Fibroblast of skin of left biceps (primary cell): ENCODE measurements at regions not wholly inside any gene's neighbourhood (a gene's known extent, or its start where the extent isn't known, plus 50 kb on each side); places are given as distances from the start of the nearest gene placed in this dataset.
"Not testable (repeated sequence)": the region's sequence is repeated elsewhere in the genome, so short reads cannot be mapped to it uniquely, and the experiment has no call there.

Experiments used
- DNase-seq, 2 experiments: peaks; one replicate each; pipeline ENCODE4 v3.0.0-alpha.2; 2013; ENCODE audit warnings: low read depth in 2 of 2

DNA sequence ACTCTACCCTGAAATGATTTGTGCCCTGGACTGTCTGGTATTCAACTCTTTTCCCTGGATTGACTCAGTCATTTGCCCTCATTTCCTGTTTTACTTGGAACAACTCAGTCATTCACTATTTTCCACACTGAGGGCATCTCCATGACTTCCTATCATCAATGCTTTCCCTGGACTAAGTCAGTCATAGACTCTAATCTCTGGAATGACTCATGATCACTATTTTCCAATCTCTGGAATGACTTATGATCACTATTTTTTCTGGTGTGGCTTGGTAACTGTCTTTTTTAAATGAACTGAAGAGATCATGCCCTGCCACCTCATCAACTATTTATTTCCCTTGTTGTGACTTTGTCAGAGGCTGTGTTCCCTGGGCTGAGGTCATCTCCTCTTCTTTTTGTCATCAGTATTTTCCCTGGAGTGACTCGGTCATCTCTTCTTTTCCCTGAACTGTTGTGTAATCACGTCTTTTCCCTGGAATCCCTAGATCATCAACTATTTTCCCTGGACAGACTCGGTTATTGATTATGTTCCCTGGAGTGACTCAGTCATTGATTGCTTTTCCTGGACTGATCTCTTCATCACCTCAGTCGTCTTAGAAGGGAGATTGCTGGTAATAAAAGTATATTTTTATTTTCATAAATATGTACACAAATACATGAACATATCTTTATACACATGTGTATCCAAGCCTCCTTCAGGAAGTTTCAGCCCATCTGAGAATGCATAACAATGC, 327.1 kb upstream of the VCX start:
- no peak for DNase-seq

DNA sequence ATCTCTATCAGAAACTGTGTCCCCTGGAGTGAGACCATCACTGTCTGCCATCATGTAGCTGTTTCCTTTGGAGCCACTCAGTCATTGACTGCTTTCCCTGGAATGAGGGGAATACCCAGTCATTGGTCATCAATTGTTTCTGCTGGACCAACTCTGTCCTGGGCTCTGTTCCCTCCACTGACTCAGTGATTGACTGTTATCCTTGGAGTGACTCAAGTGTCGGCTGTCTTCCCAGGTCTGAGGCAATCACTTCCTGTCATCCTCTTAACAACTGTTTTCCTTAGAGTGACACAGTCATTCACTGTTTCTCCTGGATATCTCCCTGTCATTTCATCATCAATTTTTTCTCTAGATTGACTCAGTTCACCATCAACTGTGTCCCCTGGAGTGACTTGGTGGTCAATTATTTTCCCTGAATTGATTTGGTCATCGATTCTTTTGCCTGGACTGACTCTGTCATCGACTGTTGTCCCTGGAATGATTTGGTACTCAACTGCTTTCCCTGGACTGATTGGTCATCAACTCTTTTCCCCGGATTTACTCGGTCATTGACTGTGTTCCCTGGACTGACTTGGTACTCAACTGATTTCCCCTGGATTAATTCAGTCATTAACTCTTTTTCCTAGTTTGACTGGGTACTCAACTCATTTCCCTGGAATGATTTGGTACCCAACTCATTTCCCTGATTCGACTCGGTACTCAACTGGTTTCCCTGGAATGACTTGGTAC, 327.9 kb upstream of the VCX start:
- DNase-seq: no peak

DNA sequence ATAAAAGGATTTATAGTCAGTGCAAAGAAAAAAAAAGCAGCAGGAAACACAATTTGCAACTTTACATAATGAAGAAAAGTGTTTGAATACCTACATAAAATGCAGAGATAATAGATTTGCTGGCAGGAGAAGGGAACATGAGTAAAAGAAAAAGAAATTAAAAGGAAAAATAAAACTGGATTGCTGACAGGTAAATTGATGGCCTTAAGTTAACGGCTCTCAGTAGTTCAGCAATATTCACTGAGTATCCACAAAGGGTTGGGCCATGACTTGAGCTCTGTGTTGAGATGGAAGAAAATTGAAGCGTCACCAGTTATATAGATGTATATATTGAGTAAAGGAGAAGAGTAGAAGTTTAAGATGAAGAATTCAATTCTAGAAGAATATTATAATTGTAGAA, 330.1 kb upstream of the VCX start:
- no peak for DNase-seq

DNA sequence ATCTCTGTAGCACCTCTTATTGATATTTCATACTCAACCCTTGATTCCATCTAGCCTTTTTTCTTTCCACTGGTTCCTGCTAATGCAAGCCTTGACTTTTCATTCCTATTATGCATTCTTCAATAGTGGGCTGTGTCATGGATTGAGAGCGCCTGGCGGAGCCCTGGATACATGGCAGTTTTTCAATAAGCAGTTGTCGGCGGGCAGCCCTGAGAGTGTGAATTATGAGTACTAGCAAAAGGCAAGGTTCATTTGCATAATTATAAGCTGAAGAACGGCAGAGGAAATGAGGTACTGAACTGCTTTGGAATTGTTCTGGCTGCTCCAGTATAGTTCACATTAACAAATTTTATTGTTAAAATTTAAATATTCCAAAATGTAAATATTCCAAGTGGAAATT, 339.7 kb upstream of the VCX start:
- no peak for DNase-seq

DNA sequence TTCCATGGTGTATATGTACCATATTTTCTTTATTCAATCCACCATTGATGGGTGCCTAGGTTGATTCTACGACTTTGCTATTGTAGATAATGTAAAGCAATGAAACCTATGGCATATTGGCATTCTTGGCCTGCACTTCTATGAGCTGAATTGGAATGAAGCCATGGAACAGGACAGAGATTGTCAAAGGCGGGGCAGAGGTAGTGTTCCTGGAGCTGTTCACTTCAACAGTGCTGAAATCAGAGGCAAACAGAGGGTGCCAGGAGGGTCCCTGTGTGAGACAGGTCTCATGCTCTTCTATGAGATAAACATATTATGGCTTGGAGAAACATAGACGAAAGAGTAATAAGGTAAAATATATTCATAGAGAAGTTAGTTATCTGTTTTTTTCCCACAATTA, 342.6 kb upstream of the VCX start:
- no peak for DNase-seq

DNA sequence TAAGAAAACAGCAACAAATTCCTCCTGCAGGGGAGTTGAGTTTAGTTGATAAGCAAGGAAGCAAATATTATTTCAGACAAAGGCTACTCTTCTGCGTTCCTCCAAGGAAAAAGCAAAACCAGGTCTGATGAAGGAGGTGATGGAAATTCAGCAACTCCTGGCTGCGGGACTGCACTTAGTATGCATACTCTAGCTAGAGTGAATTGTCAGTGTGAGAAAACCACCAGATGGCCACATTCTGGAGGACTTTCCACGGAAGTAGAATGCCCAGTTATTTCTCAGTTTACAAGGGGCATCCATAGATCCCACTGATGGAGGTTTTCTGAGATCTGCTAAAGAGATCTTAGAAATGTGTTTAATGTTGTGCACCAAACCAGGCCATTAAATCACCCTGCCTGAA, 338.6 kb upstream of the PUDP start:
- DNase-seq: no peak

DNA sequence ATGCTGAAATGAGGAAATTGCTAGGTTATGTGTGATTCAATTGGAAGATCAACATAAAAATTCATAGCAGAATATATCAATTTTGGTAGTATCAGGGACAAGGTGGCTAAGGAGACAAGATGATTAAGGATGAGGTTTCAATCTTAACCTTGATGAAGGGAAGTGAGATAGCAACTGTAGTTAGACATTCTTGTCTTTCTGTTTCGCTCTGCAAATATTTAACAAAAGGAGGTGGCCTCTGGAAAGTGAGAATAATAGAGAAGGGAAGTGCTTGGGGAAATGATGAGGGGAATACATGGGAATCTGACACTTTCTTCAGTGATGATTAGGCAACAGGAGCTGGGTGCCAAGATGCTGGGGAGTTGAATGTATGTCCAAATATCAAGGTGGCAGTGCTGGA, 337.1 kb upstream of the PUDP start:
- DNase-seq: no peak

DNA sequence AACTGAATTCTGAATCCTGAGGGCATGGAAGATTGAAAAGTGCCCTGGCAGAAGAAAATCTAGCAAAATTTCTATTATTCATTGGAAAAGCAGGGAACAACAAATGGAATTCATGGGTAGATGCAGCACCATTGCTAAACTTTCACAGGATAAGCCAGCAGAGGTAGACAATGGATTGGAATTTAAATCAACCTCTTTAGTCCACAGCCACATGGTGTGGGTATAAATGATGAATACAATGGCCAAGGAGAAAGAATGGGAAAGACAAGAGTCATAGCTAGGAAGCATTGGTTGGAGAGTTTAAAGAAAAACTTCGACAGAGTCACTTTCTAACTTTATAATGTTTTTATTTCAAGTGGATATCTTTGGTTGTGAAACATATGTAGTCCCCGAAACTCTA, 332.8 kb upstream of the PUDP start:
- DNase-seq: no peak

DNA sequence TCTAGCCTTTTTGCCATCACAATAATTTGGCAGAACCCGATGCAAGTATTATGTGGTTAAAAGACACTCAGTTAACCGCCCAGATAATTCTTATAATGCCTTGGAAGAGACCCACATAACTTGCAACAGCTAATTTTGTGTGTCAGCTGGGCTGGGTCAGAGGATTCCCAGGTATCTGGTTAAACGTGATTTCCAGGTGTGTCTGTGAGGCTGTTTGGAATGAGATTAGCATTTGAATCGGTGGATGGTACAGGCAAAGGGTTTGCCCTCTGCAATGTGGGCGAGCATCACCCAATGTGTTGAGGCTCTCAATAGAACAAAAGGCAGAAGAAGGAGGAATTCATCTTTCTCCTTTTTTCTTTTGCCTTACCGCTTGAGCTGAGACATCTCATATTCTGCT, 314.2 kb upstream of the PUDP start:
- DNase-seq: no peak

DNA sequence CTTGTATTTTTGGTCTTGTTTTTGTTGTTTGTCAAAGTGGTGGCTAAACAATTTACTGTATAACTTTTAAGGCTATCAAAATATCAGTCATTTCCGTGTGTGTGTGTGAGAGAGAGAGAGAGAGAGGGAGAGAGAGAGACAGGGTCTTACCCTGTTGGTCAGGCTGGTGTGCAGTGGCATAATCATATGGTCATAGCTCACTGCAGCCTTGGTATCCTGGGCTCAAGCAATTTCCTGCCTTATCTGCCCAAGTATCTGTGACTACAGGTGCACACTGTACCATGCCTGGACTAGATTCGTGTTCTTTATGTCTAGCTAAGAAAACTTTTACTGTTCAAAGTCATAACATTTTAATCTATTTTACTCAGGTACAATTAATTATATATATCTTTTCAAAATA, 313.1 kb upstream of the PUDP start:
- DNase-seq: not testable (repeated sequence)

DNA sequence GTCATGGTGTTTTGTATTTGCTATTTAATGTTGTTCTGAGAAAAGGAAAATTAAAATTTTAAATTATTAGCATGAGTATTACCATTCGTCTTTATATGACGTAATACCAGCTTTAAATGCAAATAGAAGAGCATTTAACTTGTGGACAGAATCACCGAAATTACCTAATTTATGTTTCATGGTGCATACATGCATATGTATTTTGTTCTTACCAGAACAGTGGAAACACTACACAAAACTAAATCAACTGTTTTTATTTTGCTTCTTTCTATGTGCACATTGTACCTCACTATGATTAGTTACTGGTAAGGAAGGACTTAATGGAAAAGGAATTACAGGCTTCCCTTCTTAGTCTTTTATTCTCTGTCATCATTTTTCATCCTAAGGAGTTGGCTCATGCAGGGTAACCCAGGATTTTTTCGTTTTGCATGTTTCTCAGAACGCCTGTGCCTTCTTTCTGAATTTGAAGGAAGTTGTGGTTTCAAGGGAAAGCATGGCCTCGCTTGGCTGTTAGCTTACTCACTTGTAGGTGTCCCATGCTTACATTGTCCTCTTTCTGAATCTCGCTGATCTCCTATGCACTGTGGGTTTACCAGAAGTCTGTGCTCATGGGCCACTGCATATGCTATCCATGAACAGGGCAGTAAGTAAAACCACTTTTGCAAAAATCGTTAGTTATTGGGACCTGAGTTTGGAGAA, 300.0 kb upstream of the PUDP start:
- DNase-seq: no peak

DNA sequence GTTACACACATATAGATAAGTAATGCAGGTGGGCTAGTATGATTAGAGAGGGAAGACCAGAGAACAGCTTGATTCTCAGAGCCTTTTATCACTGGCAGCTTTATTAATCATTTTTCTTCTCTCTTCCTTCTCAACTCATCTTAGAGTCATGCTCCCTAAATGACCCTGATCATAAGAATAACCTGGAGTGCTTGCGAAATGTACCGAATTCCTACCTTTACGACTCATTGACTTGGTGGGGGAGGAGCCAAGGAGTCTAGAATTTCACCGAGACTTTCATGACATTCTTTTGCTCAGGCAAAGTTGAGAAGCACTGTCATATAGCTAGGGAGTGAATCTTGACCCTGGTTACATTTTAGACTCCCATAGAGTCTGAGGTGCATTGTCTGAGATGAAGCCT, 298.9 kb upstream of the PUDP start:
- DNase-seq: no peak

DNA sequence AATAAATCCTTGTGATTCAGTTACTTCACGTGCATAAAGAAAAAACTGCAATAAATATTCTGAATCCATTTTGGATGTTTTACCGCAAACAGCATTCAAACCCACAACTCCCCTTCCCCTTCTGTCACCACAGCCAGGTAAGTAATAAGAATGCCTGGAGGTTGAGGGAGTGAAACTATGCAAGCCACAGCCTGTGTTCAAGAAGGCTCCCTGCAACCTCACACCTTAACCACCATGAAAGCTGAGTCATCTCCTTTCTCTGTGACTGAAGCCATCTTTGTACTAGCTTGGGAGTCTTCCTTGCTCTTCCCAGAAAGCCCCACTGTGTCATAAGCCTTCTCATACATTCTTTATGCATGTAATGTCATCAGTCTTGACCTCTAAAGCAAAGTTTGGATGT, 297.0 kb upstream of the PUDP start:
- no peak for DNase-seq

DNA sequence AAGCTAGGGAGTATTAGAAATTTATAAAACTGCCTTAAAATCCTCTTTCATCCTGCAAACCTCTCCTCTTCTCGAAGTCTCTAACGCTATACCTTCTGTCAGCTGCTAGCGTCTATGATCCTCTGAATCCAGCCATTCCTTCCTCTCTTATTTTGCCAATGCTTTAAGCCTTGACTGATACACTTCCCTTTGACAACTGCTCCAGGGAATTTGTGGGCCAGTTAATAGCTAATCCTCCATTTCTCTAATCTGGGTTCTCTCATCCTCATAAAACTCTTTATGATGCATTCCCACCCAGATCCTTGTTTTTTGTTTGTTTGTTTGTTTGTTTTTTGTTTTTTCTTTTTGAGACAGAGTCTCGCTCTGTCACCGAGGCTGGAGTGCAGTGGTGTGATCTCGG, 293.6 kb upstream of the PUDP start:
- no peak for DNase-seq

DNA sequence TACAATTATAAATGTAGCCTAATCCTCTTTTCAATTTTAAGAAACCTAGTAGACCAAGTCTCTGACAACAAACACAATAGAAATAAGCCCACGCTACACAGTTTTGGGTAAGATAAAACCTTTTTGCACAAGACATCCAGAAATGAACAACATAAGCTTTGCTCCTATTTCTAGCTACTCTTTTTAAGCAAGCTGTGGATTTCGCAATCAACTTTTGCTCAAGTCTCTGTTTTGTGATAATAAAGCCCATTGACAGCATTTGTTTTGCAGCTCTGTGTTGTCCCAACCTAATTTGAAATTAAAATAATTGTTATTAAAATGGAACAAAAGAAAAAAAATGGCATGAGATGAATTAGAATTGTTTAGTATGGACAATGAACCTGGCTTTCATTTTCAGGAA, 287.9 kb upstream of the PUDP start:
- DNase-seq: no peak

DNA sequence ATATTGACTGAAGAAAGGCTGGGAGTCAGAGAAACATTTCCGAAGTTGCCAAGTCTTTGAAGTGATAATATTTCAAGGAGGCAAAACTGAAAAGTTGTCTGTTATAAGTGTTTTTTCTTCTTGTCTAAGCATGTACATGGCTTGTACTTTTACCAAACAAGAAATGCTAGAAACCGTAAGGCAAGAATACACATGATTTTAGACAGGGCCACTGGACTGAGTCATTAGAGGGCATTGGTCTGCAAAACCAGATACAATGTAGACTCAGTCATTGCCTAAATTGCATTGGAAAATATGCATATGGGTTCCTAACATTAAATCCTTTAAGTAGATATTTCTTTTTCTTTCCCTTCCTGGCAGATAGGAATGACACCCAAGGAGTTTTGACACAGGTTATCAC, 284.9 kb upstream of the PUDP start:
- DNase-seq: no peak

DNA sequence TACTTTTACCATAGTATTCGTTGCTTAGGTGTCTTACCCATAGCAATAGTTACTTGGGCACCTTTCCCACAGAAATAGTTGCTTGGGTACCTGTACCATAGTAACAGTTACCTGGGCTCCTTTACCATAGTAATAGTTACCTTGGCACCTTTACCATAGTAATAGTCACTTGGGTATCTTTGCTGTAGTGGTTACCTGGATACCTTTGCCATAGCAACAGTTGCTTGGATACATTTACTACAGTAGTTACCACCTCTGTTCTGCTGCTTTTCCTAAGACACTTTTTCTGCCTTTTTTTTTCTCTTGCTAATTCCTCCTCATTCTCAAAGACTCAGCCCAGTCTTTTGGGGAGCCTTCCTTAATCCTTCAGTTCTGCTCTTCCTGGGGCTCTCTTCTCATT, 272.8 kb upstream of the PUDP start:
- no peak for DNase-seq

DNA sequence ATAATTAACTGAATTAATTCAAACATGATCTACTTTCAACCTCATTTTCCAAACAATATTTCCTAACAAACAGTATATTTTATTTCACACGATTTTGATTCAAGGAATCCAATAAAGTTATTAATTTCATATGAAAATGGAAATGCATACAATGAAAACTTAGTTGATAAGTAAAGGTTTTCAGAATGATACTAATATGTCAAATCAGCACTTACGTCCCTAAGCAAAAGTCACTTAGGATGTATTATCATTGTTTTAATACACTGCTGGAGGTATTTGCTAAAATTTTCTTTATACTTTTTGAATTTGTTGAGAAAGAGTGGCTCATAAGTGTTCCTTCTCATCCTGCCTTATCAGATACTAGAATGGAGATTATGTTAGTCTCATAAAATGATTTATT, 266.8 kb upstream of the PUDP start:
- DNase-seq: no peak

DNA sequence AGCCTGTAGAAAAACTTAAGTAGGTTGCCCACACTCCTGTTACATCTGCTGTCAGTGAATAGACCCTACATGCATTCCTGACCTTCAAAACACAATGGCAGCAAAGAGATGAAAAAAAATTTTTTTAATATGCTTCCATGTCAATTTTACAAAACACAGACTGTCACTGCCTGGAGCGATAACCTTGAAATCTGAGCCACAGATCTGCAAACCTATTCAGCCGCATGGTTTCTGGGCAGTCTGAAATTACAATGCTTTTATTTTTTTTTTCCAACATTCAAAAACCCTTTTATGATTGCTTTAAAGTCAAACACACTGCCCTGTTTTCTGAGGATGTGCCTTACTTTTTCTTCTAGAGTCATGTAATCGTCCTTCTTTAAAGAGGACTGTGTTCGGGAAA, 264.9 kb upstream of the PUDP start:
- DNase-seq: no peak

DNA sequence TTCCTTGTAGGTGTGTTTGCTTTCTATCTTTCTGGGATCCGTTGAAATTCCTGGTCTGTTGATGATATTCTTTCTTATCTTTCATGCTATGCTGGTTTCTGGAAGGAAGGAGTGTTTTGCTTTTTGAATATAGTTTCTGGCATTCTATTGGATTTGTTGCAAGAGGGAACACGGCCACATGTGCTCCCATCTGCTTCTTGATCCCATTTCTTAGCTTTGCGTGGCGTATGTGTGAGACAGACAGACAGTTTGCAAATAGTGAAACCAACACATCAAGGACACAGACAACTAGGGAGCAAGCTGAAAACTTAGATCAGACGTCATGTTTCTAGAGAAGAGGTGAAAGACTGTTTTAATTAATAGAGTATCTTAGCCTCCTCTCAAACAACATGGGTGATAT, 261.9 kb upstream of the PUDP start:
- no peak for DNase-seq

DNA sequence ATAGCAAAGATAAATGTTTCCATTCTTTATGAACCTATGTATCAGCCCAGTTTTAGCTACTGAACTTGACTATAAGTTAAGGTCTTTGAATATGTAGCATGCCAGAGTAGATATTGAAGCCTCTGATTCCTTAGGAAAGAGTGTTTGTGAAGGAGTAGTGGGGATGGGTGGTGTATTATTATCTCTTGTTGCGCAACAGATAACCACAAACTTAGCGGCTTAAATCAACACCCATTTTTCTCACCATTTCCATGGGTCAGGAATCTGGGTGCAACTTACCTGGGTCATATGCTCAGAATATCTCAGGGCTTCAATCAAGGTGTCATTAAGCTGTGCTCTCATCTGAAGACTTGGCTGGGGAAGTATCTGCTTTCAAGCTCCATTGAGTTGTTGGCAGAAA, 251.4 kb upstream of the PUDP start:
- no peak for DNase-seq

DNA sequence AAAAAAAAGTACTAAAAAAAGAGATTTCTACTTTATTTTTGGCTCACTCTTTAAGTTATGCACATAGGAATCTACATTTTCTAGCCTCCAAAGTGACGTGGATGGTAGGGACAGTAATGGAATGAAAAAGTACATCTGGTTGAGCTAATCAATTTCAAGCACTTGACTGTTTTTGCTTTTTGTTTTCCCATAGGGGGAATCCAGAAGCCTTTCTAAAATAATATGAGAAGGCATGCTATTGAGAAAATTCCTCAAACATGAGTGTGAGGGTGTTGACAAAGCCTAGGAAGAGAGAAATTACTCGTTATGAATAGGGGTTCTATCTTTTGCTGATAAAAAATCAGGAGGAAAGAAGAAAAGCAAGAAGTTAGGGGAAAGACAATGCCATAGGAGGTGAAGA, 242.5 kb upstream of the PUDP start:
- no peak for DNase-seq

DNA sequence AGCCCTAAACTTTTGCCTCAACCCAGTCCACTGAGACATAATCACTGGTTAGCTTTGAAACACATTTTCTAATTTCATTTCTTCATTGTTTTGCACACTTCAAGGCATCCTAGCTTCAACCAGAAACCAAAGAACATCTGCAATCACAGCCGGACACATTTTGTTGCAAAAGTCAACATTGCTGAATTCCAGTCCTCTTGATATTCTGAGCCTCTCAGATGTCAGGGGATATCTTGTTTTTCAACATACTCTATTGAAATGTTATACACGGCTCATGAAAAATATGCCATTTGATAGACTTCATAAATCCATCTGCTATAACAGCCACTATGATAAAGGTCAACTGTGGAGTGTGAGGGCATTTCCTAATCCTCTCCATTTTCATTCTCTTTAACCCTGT, 241.6 kb upstream of the PUDP start:
- DNase-seq: no peak
